GM12874 (cell line): ENCODE measurements at regions not wholly inside any gene's neighbourhood (a gene's known extent, or its start where the extent isn't known, plus 50 kb on each side); places are given as distances from the start of the nearest gene placed in this dataset.

Experiments
- TF ChIP-seq, protein P1 (sequence below): IDR thresholded peaks from 2 replicates; pipeline ENCODE4 v1.5.1; 2011; ENCODE audit warnings: low read depth, mild to moderate bottlenecking, control low read depth, low read length, moderate library complexity; ENCODE audit not compliant: insufficient read depth

DNA sequence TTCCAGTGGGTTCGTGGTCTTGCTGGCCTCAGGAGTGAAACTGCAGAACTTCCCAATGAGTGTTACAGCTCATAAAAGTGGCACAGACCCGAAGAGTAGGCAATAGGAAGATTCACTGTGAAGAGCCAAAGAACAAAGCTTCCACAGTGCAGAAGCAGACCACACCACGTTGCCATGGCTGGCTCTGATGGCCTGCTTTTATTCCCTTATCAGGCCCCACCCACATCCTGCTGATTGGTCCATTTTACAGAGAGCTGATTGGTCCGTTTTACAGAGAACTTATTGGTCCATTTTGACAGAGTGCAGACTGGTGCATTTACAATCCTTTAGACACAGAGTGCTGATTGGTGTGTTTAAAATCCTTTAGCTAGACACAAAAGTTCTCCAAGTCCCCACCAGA is 131.4 kb upstream of the CHRM3 start:
- TF ChIP-seq, protein P1, sequence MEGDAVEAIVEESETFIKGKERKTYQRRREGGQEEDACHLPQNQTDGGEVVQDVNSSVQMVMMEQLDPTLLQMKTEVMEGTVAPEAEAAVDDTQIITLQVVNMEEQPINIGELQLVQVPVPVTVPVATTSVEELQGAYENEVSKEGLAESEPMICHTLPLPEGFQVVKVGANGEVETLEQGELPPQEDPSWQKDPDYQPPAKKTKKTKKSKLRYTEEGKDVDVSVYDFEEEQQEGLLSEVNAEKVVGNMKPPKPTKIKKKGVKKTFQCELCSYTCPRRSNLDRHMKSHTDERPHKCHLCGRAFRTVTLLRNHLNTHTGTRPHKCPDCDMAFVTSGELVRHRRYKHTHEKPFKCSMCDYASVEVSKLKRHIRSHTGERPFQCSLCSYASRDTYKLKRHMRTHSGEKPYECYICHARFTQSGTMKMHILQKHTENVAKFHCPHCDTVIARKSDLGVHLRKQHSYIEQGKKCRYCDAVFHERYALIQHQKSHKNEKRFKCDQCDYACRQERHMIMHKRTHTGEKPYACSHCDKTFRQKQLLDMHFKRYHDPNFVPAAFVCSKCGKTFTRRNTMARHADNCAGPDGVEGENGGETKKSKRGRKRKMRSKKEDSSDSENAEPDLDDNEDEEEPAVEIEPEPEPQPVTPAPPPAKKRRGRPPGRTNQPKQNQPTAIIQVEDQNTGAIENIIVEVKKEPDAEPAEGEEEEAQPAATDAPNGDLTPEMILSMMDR: no peak

DNA sequence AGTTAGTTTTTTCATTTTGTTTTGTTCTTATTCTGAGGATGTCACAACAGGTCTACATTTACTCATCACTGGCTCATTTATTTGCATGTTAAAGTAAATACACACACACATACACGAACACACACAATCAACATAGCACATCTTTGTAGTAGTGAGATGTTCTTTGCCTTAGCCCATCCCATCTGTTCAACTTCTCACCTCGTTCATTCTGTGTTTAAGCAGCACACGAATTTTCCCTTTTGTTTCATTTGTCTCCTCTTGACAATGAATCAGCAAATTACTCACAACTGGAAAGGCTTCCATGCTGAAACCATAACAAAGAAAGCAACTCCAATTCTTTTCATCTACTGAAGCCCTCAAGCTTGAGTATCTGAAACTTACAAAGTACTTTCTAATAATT is 133.3 kb upstream of the CHRM3 start:
- TF ChIP-seq, protein P1: no peak

DNA sequence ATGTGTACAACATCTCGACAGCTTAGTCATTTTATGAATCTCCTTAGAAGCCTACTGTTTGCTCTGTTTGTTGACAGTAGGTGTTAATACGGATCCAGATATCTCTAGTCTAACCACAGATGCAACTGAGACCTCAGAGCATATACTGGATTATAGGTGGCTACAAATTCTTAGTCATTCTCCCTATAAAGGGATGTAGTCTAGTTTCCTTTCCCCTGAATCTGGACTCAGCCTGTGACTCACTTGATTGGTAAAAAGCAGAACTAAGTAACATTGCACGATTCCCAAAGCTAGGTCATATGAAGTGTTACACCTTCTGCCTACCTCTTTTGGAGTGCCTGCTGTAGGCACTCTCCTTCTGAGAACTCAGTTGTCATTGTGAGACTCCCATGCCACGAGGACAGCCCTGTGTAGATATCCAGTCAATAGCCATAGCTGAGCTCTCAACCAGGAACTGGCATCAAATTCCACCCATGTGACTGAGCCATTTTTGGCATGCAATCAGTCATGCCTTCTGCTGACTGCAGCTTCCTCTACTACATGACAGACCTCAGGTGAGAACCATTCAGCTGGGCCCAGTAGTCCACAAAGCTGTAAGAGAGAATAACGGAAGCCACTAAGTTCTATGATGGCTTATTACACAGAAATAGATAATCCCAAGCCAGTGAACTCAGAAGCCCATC is 135.9 kb upstream of the CHRM3 start:
- TF ChIP-seq, protein P1: no peak

DNA sequence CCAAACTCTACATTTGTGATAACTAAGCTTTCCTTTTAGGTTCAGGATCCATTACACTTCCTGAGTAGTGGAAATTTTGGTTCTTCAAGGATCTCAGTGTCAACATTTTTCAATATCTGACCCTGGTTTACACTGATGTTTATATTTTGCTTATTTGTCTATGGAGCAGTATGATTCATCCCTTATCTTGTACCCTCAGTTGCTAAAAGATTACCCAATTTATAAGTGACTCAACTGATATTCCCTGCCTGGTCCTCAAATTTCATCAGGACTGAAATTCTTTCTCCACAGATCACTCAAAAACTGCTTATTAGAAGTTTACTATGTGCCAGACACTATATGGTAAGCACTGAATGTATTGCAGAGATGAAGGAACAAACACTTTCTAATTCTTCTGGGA is 139.1 kb upstream of the CHRM3 start:
- TF ChIP-seq, protein P1: no peak

DNA sequence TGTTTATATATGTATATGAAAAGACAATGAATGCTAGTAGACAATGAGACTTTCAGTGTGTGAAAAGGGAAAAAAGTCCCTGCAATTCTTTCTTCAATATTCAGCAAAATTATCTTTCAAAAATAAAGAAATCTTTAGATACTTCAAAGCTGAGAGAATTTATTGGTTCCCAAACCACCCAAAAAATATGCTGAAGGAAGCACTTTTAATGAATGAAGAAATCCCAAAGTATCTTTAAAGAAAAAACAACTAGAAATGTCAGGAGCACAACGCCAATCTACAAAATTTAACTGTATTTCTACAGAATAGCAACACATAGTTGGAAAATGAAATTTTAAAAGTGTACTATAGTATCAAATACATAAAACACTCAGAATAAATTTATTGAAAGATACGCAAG is 142.3 kb upstream of the CHRM3 start:
- TF ChIP-seq, protein P1: no peak

DNA sequence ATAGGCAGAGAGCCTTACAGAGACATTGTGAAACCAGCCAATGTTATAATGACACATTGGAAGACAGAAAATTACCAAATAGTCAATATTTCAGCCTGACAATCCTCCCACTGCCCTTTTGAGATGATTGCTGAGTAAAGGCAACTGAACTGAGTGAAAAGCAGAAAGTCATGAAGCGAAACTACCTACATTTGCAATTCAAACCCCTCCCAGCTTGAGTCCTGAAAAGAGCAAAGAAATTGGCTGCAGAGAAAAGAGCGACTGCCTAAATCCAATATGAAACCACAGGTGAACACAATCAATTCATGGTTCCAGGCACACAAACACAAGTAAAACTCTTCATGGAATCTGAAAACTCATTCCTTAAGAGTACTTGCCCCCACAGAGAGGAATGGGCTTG is 143.4 kb upstream of the CHRM3 start:
- TF ChIP-seq, protein P1: no peak

DNA sequence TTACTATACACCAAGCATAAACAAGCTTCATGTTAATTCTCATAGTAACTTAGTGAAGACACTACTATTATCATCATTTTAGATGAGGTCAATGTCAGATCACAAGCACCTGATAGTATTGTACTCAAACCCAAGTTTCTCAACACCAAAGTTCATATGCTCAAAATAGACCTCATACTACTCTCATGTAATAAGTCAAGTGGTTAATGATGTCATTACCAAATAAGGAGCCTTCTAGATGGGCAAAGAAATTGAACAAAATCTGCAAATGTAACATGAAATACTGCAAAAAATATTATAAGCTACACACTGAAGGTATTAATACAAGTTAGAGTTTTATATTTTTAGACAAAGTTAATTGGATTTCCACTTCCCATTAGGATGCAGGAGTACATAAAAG is 144.0 kb upstream of the CHRM3 start:
- TF ChIP-seq, protein P1: no peak
